GM23248 (cell line): ENCODE measurements at regions not wholly inside any gene's neighbourhood (a gene's known extent, or its start where the extent isn't known, plus 50 kb on each side); places are given as distances from the start of the nearest gene placed in this dataset.

ENCODE experiments used
- EZH2 ChIP-seq: fragments of 200-600 bp; sonication (generic); IDR thresholded peaks from 2 replicates; pipeline ENCODE4 v1.6.1; 2018; ENCODE audit warnings: antibody characterized with exemption, mild to moderate bottlenecking; ENCODE audit not compliant: insufficient read depth, poor library complexity, severe bottlenecking
- EZH2phosphoT487 ChIP-seq: fragments of 200-600 bp; sonication (generic); IDR thresholded peaks from 2 replicates; pipeline ENCODE4 v1.6.1; 2018; ENCODE audit warnings: antibody characterized with exemption, moderate library complexity, mild to moderate bottlenecking, low read depth; ENCODE audit not compliant: insufficient read depth

GRCh38 chr15:60214201-60214600, 183.6 kb downstream of the ANXA2 start:
- no peak for TF ChIP-seq EZH2
- no peak for TF ChIP-seq EZH2phosphoT487
